ENCODE measurements at regions not wholly inside any gene's neighbourhood (a gene's known extent, or its start where the extent isn't known, plus 50 kb on each side); places are given as distances from the start of the nearest gene placed in this dataset.

- TF ChIP-seq GATA3 (IDR thresholded peaks at IDR 0.05; ENCODE audit: low read depth, low read length) (no peak), GATA2 (IDR thresholded peaks at IDR 0.05; ENCODE audit: low read depth, low read length) (no peak)
Measured at GRCh38 chr21:39082656-39083376, 100.4 kb downstream of the PSMG1 start.

- no peak for TF ChIP-seq GATA3 (IDR thresholded peaks at IDR 0.05; ENCODE audit: low read depth, low read length)
- no peak for TF ChIP-seq GATA2 (IDR thresholded peaks at IDR 0.05; ENCODE audit: low read depth, low read length)
Measured at GRCh38 chr21:39080366-39080765, 102.9 kb downstream of the PSMG1 start.

GRCh38 chr21:39079617-39080016, 103.6 kb downstream of the PSMG1 start:
- no peak for TF ChIP-seq GATA2 (IDR thresholded peaks at IDR 0.05; ENCODE audit: low read depth, low read length)
- no peak for TF ChIP-seq GATA3 (IDR thresholded peaks at IDR 0.05; ENCODE audit: low read depth, low read length)

- TF ChIP-seq GATA2 (IDR thresholded peaks at IDR 0.05; ENCODE audit: low read depth, low read length) (no peak), GATA3 (IDR thresholded peaks at IDR 0.05; ENCODE audit: low read depth, low read length) (no peak)
Measured at GRCh38 chr21:39078322-39079065, 104.8 kb downstream of the PSMG1 start.

- TF ChIP-seq GATA3 (IDR thresholded peaks at IDR 0.05; ENCODE audit: low read depth, low read length) (no peak), GATA2 (IDR thresholded peaks at IDR 0.05; ENCODE audit: low read depth, low read length) (no peak)
Measured at GRCh38 chr21:39077876-39078275, 105.4 kb downstream of the PSMG1 start.

GRCh38 chr21:39074508-39074907, 108.7 kb downstream of the PSMG1 start:
- TF ChIP-seq GATA3 (IDR thresholded peaks at IDR 0.05; ENCODE audit: low read depth, low read length) (no peak), GATA2 (IDR thresholded peaks at IDR 0.05; ENCODE audit: low read depth, low read length) (no peak)

- TF ChIP-seq GATA2 (IDR thresholded peaks at IDR 0.05; ENCODE audit: low read depth, low read length) (no peak), GATA3 (IDR thresholded peaks at IDR 0.05; ENCODE audit: low read depth, low read length) (no peak)
Measured at GRCh38 chr21:39073717-39074116, 109.5 kb downstream of the PSMG1 start.

- TF ChIP-seq GATA3 (IDR thresholded peaks at IDR 0.05; ENCODE audit: low read depth, low read length) (no peak), GATA2 (IDR thresholded peaks at IDR 0.05; ENCODE audit: low read depth, low read length) (no peak)
Measured at GRCh38 chr21:39073063-39073462, 110.2 kb downstream of the PSMG1 start.

GRCh38 chr21:39072468-39072867, 110.8 kb downstream of the PSMG1 start:
- TF ChIP-seq GATA2 (IDR thresholded peaks at IDR 0.05; ENCODE audit: low read depth, low read length): no peak
- TF ChIP-seq GATA3 (IDR thresholded peaks at IDR 0.05; ENCODE audit: low read depth, low read length): no peak

GRCh38 chr21:39071623-39072214, 111.5 kb downstream of the PSMG1 start:
- TF ChIP-seq GATA3 (IDR thresholded peaks at IDR 0.05; ENCODE audit: low read depth, low read length) (no peak), GATA2 (IDR thresholded peaks at IDR 0.05; ENCODE audit: low read depth, low read length) (no peak)

- no peak for TF ChIP-seq GATA2 (IDR thresholded peaks at IDR 0.05; ENCODE audit: low read depth, low read length)
- no peak for TF ChIP-seq GATA3 (IDR thresholded peaks at IDR 0.05; ENCODE audit: low read depth, low read length)
Measured at GRCh38 chr21:39066829-39067780, 116.1 kb downstream of the PSMG1 start.

- TF ChIP-seq GATA2 (IDR thresholded peaks at IDR 0.05; ENCODE audit: low read depth, low read length) (no peak), GATA3 (IDR thresholded peaks at IDR 0.05; ENCODE audit: low read depth, low read length) (no peak)
Measured at GRCh38 chr21:39065917-39066316, 117.3 kb downstream of the PSMG1 start.

GRCh38 chr21:39064325-39065012, 118.8 kb downstream of the PSMG1 start:
- TF ChIP-seq GATA2 (IDR thresholded peaks at IDR 0.05; ENCODE audit: low read depth, low read length) (no peak), GATA3 (IDR thresholded peaks at IDR 0.05; ENCODE audit: low read depth, low read length) (no peak)

Measured in SH-SY5Y (cell line).